ENCODE measurements at regions not wholly inside any gene's neighbourhood (a gene's known extent, or its start where the extent isn't known, plus 50 kb on each side); places are given as distances from the start of the nearest gene placed in this dataset.

DNA sequence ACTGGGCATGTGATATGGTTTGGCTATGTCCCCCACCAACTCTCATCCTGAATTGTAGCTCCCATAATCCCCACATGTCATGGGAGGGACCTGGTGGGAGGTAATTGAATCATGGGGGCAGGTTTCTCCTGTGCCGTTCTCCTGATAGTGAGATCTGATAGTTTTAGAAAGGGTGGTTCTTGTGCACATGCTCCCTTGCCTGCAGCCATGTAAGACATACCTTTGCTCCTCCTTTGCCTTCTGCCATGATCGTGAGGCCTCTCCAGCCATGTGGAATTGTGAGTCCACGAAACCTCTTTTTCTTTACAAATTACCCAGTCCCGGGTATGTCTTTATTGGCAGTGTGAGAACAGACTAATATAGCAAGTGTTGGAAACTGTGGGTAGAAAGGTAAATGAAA lies 99.5 kb upstream of the HMCN1 start:
- intact Hi-C loops (cut with DNase I; ENCODE audit: low total_unique reads), result no loop called here
- no peak overlapping the region for H3K4me3 ChIP-seq
- no peak overlapping the region for H3K27ac ChIP-seq
- no peaks in the 10 kb centered on the region for H3K36me3 ChIP-seq
- no peaks in the 10 kb centered on the region for H3K9me3 ChIP-seq
- TF ChIP-seq CTCF (IDR thresholded peaks at IDR 0.05) (no peak), POLR2A (IDR thresholded peaks at IDR 0.05) (no peak)
- no peak for DNase-seq
- H3K4me1 ChIP-seq, result no peaks in the 10 kb centered on the region
- H3K27me3 ChIP-seq, result no peaks in the 10 kb centered on the region

DNA sequence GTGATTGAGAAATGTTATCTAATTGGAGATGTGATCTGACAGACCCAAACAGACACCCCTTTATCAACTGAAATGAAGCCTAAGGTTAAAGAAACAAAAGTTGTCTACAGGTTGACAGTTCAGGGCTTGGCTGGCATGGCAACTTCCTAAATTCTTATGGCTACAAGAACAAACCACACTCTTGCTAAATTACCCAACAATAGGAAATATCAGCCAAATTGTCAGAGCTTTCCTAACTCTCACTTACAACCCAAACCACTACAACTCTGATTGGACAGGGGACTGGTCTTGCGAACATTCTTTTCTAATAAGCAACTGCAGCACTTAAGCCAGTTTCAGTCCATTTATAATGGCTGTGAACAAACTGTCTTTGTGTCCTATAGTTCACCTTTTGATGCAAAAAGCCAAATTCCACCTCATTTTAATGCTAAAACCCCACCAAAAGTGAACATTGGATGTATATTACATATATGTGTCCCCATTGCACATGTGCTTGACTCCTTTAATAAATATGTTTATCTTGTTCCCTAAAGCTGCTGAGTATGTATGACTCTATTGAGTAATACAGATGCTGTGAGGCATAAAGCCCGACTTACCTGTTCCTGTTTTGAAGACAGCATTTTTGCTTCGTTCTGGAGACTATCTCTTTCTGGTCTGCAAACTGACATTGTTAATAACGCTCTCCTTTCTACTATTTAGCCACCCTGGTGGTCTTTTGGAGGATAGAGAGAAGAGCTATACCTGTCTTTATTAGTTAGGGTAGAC lies 101.3 kb upstream of the HMCN1 start:
- no peak overlapping the region for H3K27ac ChIP-seq
- H3K36me3 ChIP-seq, result no peaks in the 10 kb centered on the region
- no peak for DNase-seq
- H3K4me1 ChIP-seq, result no peaks in the 10 kb centered on the region
- no peaks in the 10 kb centered on the region for H3K27me3 ChIP-seq
- no peak overlapping the region for H3K4me3 ChIP-seq
- no peaks in the 10 kb centered on the region for H3K9me3 ChIP-seq
- intact Hi-C loops (cut with DNase I; ENCODE audit: low total_unique reads), result no loop called here
- TF ChIP-seq POLR2A (IDR thresholded peaks at IDR 0.05) (no peak), CTCF (IDR thresholded peaks at IDR 0.05) (no peak)

GRCh38 chr1:185631843-185632242 lies 102.3 kb upstream of the HMCN1 start:
- Histone ChIP-seq H3K9me3 (no peaks in the 10 kb centered on the region), H3K4me1 (no peaks in the 10 kb centered on the region), H3K4me3 (no peak overlapping the region), H3K27ac (no peak overlapping the region), H3K27me3 (no peaks in the 10 kb centered on the region), H3K36me3 (no peaks in the 10 kb centered on the region)
- intact Hi-C loops (cut with DNase I; ENCODE audit: low total_unique reads), result no loop called here
- TF ChIP-seq POLR2A (IDR thresholded peaks at IDR 0.05), result no peak
- TF ChIP-seq CTCF (IDR thresholded peaks at IDR 0.05), result no peak
- DNase-seq, result no peak

DNA sequence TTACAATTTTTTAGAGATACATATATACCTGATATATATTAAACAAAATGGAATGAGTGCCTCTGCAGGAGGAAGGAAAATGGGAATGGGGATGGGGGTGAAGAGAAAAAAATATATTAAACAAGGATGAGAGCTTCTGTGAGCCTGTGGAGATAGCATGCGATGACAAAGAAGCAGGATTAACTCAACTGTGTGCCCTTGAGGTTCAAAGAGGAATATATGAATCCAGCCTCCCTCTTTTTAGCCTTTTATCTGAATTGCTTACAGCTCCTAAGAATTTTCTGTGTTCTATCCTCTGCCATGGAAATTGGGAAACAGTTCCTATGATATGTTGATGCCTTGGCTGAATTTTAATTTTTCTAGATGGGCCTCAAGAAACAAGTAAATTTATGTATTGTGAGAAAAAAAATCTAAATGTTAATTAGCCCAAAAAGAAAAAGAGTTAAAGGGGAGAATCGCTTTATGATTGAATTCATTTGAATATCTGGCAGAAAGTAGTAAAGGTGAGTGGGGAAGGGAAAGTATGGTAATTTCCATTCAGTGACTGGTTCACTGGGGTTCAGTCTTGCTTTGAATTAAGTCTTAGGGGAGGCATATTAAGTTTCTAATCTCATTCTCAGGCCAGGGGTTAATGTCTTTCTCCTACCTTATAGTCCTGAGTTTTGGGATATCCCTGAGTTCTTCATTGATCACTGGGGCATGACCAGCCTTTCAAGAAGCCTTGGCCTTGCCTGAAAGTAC lies 106.3 kb upstream of the HMCN1 start:
- H3K4me3 ChIP-seq, result no peak overlapping the region
- no peaks in the 10 kb centered on the region for H3K27me3 ChIP-seq
- H3K36me3 ChIP-seq, result no peaks in the 10 kb centered on the region
- intact Hi-C loops (cut with DNase I; ENCODE audit: low total_unique reads), result no loop called here
- H3K9me3 ChIP-seq, result no peaks in the 10 kb centered on the region
- DNase-seq, result no peak
- no peak overlapping the region for H3K27ac ChIP-seq
- H3K4me1 ChIP-seq, result no peaks in the 10 kb centered on the region
- TF ChIP-seq POLR2A (IDR thresholded peaks at IDR 0.05), result no peak
- no peak for TF ChIP-seq CTCF (IDR thresholded peaks at IDR 0.05)

DNA sequence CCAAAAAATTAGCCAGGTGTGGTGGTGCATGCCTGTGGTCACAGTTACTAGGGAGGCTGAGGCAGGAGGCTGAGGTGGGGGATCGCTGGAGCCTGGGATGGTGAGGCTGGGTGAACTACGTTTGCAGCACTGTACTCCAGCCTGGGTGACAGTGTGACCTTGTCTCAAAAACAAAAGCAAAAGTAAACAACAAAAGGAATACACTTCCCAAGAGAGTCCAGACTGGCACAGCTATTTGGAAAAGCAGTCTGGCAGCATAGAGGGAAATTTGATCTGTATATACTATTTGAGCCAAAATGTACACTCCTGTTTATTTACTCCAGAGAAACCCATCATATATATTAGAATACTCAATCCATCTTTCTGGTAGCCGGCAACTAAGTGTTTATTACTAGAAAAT lies 107.0 kb upstream of the HMCN1 start:
- no peak for TF ChIP-seq POLR2A (IDR thresholded peaks at IDR 0.05)
- no peak for TF ChIP-seq CTCF (IDR thresholded peaks at IDR 0.05)
- H3K4me1 ChIP-seq, result no peaks in the 10 kb centered on the region
- no peaks in the 10 kb centered on the region for H3K9me3 ChIP-seq
- DNase-seq, result no peak
- intact Hi-C loops (cut with DNase I; ENCODE audit: low total_unique reads), result no loop called here
- H3K4me3 ChIP-seq, result no peak overlapping the region
- H3K27ac ChIP-seq, result no peak overlapping the region
- H3K36me3 ChIP-seq, result no peaks in the 10 kb centered on the region
- no peaks in the 10 kb centered on the region for H3K27me3 ChIP-seq
